ENCODE measurements at regions not wholly inside any gene's neighbourhood (a gene's known extent, or its start where the extent isn't known, plus 50 kb on each side); places are given as distances from the start of the nearest gene placed in this dataset.

GRCh38 chr2:238786792-238787490, 60.9 kb upstream of the TWIST2 start:
- intact Hi-C loops (cut with DNase I) = loop anchor here in 9 of 10 donors (2.0 to 10.0 kb wide), 11 partner anchors 65 to 432 kb away; no protein-coding TSS in a partner anchor
- H3K4me1 ChIP-seq = no peaks in the 10 kb centered on the region

GRCh38 chr2:238787501-238787900, 60.4 kb upstream of the TWIST2 start:
- no peak overlapping the region for H3K4me3 ChIP-seq
- intact Hi-C loops (cut with DNase I) = loop anchor here in 9 of 10 donors (2.0 to 10.0 kb wide), 11 partner anchors 65 to 433 kb away; no protein-coding TSS in a partner anchor
- H3K27ac ChIP-seq = no peak overlapping the region
- H3K9me3 ChIP-seq = no peaks in the 10 kb centered on the region
- DNase-seq (no peak), ATAC-seq (no peak)
- no peaks in the 10 kb centered on the region for H3K4me1 ChIP-seq
- no peaks in the 10 kb centered on the region for H3K36me3 ChIP-seq
- TF ChIP-seq POLR2A (IDR thresholded peaks at IDR 0.05) (no peak), CTCF (IDR thresholded peaks at IDR 0.05) (no peak)
- WGBS, 4 donors = 82 to 91% (median 85%) methylated on average over 5 of the region's 5 CpGs
- H3K27me3 ChIP-seq = peaks cover 0 to 5% (median 0%) of the 10 kb centered on the region in 9 donors

More at GRCh38 chr2:238786792-238787490, 60.9 kb upstream of the TWIST2 start:
- Histone ChIP-seq H3K9me3 (no peaks in the 10 kb centered on the region), H3K27me3 (peaks cover 0 to 5% (median 0%) of the 10 kb centered on the region in 9 donors), H3K27ac (no peak overlapping the region), H3K36me3 (no peaks in the 10 kb centered on the region), H3K4me3 (no peak overlapping the region)
- ATAC-seq (no peak), DNase-seq (no peak)
- WGBS, 4 donors = 89 to 91% (median 90%) methylated on average over 29 of the region's 29 CpGs
- TF ChIP-seq POLR2A (IDR thresholded peaks at IDR 0.05) (no peak), CTCF (IDR thresholded peaks at IDR 0.05) (no peak)

DNA sequence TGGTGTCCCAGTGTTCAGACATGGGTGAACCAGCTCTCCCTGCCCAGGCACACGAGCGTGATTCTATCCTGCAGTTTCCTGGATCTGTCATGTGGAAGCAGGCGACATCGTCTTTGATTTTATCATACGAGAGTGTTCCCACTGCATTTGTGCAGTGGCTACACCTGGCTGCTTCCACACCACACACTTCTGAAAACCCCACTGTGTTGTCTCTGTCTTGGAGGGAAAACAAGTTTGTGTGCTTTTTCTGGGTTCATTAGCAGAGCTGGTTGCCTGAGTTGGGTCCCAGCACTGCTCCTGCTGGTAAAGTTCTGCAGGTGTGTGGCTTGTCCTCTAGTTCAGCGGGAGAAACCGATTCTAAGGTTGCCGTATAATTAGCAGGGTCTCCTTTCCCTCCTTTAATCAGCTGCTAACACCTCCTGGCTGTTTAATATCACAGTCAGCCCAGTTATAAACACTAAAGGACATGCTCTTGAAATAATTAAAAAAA, 58.5 kb upstream of the TWIST2 start:
- no peaks in the 10 kb centered on the region for H3K4me1 ChIP-seq
- DNase-seq (no peak), ATAC-seq (no peak)
- H3K36me3 ChIP-seq = no peaks in the 10 kb centered on the region
- WGBS, 4 donors = 76 to 89% (median 78%) methylated on average over 8 of the region's 8 CpGs
- H3K9me3 ChIP-seq = no peaks in the 10 kb centered on the region
- intact Hi-C loops (cut with DNase I) = loop anchor here in 8 of 10 donors (5.0 to 10.0 kb wide), 10 partner anchors 67 to 435 kb away; no protein-coding TSS in a partner anchor
- TF ChIP-seq POLR2A (IDR thresholded peaks at IDR 0.05) (no peak), CTCF (IDR thresholded peaks at IDR 0.05) (no peak)
- peaks cover 0 to 8% (median 0%) of the 10 kb centered on the region in 9 donors for H3K27me3 ChIP-seq
- no peak overlapping the region for H3K27ac ChIP-seq
- H3K4me3 ChIP-seq = no peak overlapping the region

DNA sequence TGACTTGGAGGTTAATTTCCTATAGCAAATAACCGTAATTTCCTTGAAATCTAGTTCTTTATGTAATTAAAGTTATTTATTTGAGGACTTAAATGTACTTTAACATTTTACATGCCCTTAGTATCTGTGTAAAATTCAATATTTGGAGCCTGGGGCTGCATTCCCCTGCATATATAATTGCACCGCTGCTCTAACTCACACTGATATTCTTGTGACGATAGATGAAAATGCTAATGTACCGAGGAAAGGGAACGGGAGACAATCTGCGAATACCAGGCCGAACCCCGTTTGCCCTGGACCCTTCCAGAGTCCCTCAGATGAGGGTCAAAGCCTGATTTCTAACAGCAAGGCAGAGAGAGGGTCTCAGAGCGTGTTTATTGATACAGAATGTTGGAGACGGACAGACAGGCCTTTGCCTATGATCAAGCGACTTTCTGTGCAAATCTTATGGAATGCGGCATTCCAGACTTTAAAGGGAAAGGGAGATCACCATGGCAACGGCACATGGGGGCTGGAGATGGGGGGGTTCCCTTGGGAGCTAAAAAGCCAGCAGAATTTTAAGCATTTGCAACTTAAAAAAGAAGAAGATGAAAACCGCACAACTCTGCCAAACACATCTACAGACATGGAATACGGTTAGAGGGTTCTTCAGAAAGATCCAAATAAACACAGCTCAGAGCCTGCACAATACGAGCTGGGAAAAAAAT, 57.6 kb upstream of the TWIST2 start:
- Histone ChIP-seq H3K27me3 (peaks cover 0 to 8% (median 0%) of the 10 kb centered on the region in 9 donors), H3K9me3 (no peaks in the 10 kb centered on the region), H3K4me1 (no peaks in the 10 kb centered on the region), H3K27ac (no peak overlapping the region), H3K4me3 (no peak overlapping the region), H3K36me3 (no peaks in the 10 kb centered on the region)
- 74 to 79% (median 76%) methylated on average over 16 of the region's 16 CpGs for WGBS, 4 donors
- no peak for DNase-seq
- TF ChIP-seq POLR2A (IDR thresholded peaks at IDR 0.05) = no peak
- TF ChIP-seq CTCF (IDR thresholded peaks at IDR 0.05) = no peak
- intact Hi-C loops (cut with DNase I) = no loop called here
- no peak for ATAC-seq
